ENCODE measurements at regions not wholly inside any gene's neighbourhood (a gene's known extent, or its start where the extent isn't known, plus 50 kb on each side); places are given as distances from the start of the nearest gene placed in this dataset.

- TF ChIP-seq ZNF384 (IDR thresholded peaks at IDR 0.05): no peak
- TF ChIP-seq L3MBTL2 (conservative IDR thresholded peaks at IDR 0.05): no peak
- TF ChIP-seq PKNOX1 (IDR thresholded peaks at IDR 0.05): no peak
- TF ChIP-seq SP1 (IDR thresholded peaks at IDR 0.05): no peak
- no peak for TF ChIP-seq SUZ12 (IDR thresholded peaks at IDR 0.05)
- no peak for TF ChIP-seq FOXA1 (IDR thresholded peaks at IDR 0.05)
- no peak for TF ChIP-seq ARNT (IDR thresholded peaks at IDR 0.05)
Measured at GRCh38 chr11:11056316-11056715, 198.5 kb upstream of the ZBED5 start.
